Loucy (cell line): ENCODE measurements at regions not wholly inside any gene's neighbourhood (a gene's known extent, or its start where the extent isn't known, plus 50 kb on each side); places are given as distances from the start of the nearest gene placed in this dataset.

Source experiments
- H2AFZ ChIP-seq: fragments of 200-600 bp; sonication (generic); 2 replicates; pipeline ENCODE4 v1.6.0; 2016; ENCODE audit warnings: antibody characterized with exemption, mild to moderate bottlenecking, low read length, moderate library complexity
- H3F3A ChIP-seq: fragments of 200-600 bp; 2 replicates; pipeline ENCODE4 v1.6.0; 2016; ENCODE audit warnings: antibody characterized with exemption, low read depth, mild to moderate bottlenecking
- H3K27me3 ChIP-seq: fragments of 200-600 bp; sonication (generic); 2 replicates; pipeline ENCODE4 v1.6.1; 2014; ENCODE audit warnings: low read length, mild to moderate bottlenecking; ENCODE audit not compliant: insufficient read depth, poor library complexity, severe bottlenecking
- H3K36me3 ChIP-seq: fragments of 200-600 bp; sonication (generic); 2 replicates; pipeline ENCODE4 v1.6.1; 2016; ENCODE audit warnings: low read length; ENCODE audit not compliant: insufficient read depth
- H3K4me1 ChIP-seq: fragments of 200-600 bp; sonication (generic); 2 replicates; pipeline ENCODE4 v1.5.1; 2014; ENCODE audit warnings: low read length, mild to moderate bottlenecking; ENCODE audit not compliant: insufficient read depth, poor library complexity, severe bottlenecking
- H3K4me2 ChIP-seq: fragments of 200-600 bp; sonication (generic); 2 replicates; pipeline ENCODE4 v1.6.0; 2014; ENCODE audit warnings: antibody characterized with exemption, low read length, low read depth, mild to moderate bottlenecking; ENCODE audit not compliant: poor library complexity, severe bottlenecking
- H3K4me3 ChIP-seq: fragments of 200-600 bp; sonication (generic); 2 replicates; pipeline ENCODE4 v1.5.1; 2014; ENCODE audit warnings: low read length, mild to moderate bottlenecking, mixed read lengths; ENCODE audit not compliant: poor library complexity, severe bottlenecking
- H3K79me2 ChIP-seq: fragments of 200-600 bp; sonication (generic); 2 replicates; pipeline ENCODE4 v1.6.1; 2014; ENCODE audit warnings: low read length; ENCODE audit not compliant: insufficient read depth
- H3K9ac ChIP-seq: fragments of 200-600 bp; sonication (generic); 2 replicates; pipeline ENCODE4 v1.6.0; 2014; ENCODE audit warnings: mild to moderate bottlenecking, low read depth, low read length, moderate library complexity; ENCODE audit not compliant: poor library complexity, severe bottlenecking
- H3K9me2 ChIP-seq: fragments of 200-600 bp; sonication (generic); replicated peaks from 2 replicates; pipeline ENCODE4 v1.6.1; 2016; ENCODE audit warnings: low read depth, low read length, mixed read lengths
- H3K9me3 ChIP-seq: fragments of 200-600 bp; sonication (generic); 2 replicates; pipeline ENCODE4 v1.6.1; 2014; ENCODE audit warnings: mild to moderate bottlenecking, antibody characterized with exemption, low read length, low read depth; ENCODE audit not compliant: insufficient read depth
- H4K20me1 ChIP-seq: fragments of 200-600 bp; sonication (generic); 2 replicates; pipeline ENCODE4 v1.6.0; 2014; ENCODE audit warnings: antibody characterized with exemption, low read length, mild to moderate bottlenecking; ENCODE audit not compliant: insufficient read depth, poor library complexity, severe bottlenecking
- EZH2phosphoT487 ChIP-seq: fragments of 200-600 bp; IDR thresholded peaks from 2 replicates; pipeline ENCODE4 v1.6.1; 2018; ENCODE audit warnings: antibody characterized with exemption, mild to moderate bottlenecking, moderate library complexity, borderline replicate concordance
- TF ChIP-seq, protein P1 (sequence below): fragments of 200-600 bp; sonication (generic); conservative IDR thresholded peaks from 2 replicates; pipeline ENCODE4 v1.5.1; 2014; ENCODE audit warnings: mild to moderate bottlenecking, antibody characterized with exemption, low read length

DNA sequence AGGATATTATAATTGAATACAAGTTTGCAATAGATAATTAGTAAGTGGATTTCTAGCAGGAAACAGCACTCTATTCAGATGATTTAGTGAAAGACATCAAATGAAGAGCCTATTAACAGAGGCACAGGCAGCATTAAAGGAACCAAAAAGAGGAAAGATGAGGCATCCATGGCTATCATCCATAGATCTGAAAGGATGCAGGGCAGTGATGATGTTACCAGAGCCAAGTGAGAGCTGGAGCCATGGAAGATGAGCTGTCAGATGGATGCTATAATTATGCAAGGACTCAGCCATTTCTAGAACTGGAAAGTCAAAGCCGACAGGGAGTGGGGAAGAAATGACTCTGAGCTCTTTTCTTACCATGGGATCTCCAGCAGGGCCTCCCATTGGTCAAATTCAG lies 66.8 kb upstream of the ANKEF1 start:
- Histone ChIP-seq H3K27me3 (no peaks in the 10 kb centered on the region), H2AFZ (no peak overlapping the region), H3K9ac (no peak overlapping the region), H3K4me2 (no peak overlapping the region), H4K20me1 (no peaks in the 10 kb centered on the region), H3K79me2 (no peaks in the 10 kb centered on the region), H3K9me2 (no peaks in the 10 kb centered on the region), H3K4me1 (no peaks in the 10 kb centered on the region), H3K4me3 (no peak overlapping the region), H3K9me3 (no peaks in the 10 kb centered on the region), H3K36me3 (no peaks in the 10 kb centered on the region), H3F3A (no peaks in the 10 kb centered on the region)
- TF ChIP-seq EZH2phosphoT487 = no peak
- TF ChIP-seq, protein P1, sequence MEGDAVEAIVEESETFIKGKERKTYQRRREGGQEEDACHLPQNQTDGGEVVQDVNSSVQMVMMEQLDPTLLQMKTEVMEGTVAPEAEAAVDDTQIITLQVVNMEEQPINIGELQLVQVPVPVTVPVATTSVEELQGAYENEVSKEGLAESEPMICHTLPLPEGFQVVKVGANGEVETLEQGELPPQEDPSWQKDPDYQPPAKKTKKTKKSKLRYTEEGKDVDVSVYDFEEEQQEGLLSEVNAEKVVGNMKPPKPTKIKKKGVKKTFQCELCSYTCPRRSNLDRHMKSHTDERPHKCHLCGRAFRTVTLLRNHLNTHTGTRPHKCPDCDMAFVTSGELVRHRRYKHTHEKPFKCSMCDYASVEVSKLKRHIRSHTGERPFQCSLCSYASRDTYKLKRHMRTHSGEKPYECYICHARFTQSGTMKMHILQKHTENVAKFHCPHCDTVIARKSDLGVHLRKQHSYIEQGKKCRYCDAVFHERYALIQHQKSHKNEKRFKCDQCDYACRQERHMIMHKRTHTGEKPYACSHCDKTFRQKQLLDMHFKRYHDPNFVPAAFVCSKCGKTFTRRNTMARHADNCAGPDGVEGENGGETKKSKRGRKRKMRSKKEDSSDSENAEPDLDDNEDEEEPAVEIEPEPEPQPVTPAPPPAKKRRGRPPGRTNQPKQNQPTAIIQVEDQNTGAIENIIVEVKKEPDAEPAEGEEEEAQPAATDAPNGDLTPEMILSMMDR = no peak

DNA sequence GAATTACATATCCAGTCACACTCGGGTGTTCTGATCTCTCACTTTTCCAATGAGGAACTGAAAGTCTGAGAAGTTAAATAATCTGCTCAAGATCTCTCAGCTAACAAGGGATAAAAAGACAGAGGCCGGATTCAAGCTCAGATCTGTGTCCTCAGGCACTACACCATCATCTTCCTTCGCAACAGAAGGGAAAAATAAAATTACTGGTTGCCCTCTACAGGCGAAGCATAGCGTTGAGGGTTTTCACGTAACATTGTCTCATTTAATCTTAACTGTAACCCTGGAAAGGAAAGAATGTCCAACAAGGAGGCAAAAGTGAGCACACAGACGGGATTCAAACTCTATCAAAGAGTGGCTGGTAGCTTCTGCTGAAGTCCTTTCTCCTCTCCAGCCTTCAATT lies 67.8 kb upstream of the ANKEF1 start:
- no peak overlapping the region for H3K4me2 ChIP-seq

DNA sequence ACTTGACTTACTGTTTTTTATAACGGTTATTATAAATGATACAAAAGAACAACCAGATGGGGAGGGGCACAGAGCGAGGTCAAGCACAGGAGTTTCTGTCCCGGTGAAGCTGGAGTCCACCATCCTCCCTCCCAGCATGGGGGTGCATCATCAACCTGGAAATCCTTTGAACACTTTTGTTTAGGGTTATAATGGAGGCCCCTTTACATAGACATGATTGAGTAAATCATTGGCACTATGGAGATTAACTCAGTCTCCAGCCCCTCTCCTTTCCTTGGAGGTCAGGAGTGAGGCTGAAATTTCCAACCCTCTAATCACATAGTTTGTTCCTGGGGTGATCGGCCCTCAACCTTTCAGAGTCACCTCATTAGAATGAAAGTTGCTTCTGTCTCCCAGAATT lies 71.8 kb upstream of the ANKEF1 start:
- H3K9me2 ChIP-seq = no peaks in the 10 kb centered on the region
- no peaks in the 10 kb centered on the region for H3K79me2 ChIP-seq
- TF ChIP-seq, protein P1 = no peak
- no peak for TF ChIP-seq EZH2phosphoT487
- H3K4me3 ChIP-seq = no peak overlapping the region
- H3F3A ChIP-seq = no peaks in the 10 kb centered on the region
- no peaks in the 10 kb centered on the region for H3K36me3 ChIP-seq
- H3K4me1 ChIP-seq = no peaks in the 10 kb centered on the region
- H4K20me1 ChIP-seq = no peaks in the 10 kb centered on the region
- H2AFZ ChIP-seq = no peak overlapping the region
- no peaks in the 10 kb centered on the region for H3K27me3 ChIP-seq
- no peak overlapping the region for H3K9ac ChIP-seq
- no peak overlapping the region for H3K4me2 ChIP-seq
- H3K9me3 ChIP-seq = no peaks in the 10 kb centered on the region

More for the DNA sequence above, 67.8 kb upstream of the ANKEF1 start:
- Histone ChIP-seq H3K9ac (no peak overlapping the region), H2AFZ (no peak overlapping the region), H3K9me3 (no peaks in the 10 kb centered on the region), H3K36me3 (no peaks in the 10 kb centered on the region), H3K27me3 (no peaks in the 10 kb centered on the region), H3K79me2 (no peaks in the 10 kb centered on the region), H3F3A (no peaks in the 10 kb centered on the region), H3K9me2 (no peaks in the 10 kb centered on the region), H4K20me1 (no peaks in the 10 kb centered on the region), H3K4me1 (no peaks in the 10 kb centered on the region), H3K4me3 (no peak overlapping the region)
- TF ChIP-seq, protein P1 = peak; percentile 60
- no peak for TF ChIP-seq EZH2phosphoT487
